ENCODE measurements at regions not wholly inside any gene's neighbourhood (a gene's known extent, or its start where the extent isn't known, plus 50 kb on each side); places are given as distances from the start of the nearest gene placed in this dataset.
"Not testable (repeated sequence)": the region's sequence is repeated elsewhere in the genome, so short reads cannot be mapped to it uniquely, and the experiment has no call there.

DNA sequence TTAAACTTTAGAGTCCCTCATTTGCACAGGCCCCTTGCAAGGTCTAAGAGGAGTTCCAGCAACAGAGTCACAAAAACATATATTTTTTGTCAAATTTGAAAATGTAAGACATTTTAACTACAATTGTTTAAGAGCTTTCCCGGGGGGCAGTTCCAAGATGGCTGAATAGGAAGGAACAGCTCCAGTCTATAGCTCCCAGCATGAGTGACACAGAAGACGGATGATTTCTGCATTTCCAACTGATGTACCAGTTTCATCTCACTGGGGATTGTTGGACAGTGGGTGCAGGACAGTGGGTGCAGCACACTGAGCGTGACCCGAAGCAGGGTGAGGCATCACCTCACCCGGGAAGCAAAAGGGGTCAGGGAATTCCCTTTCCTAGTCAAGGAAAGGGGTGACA lies 71.4 kb upstream of the NMU start:
- Histone ChIP-seq H3K4me1 (ENCODE audit: control insufficient read depth in 1 of 2, insufficient read depth in 2 of 2, low read length in 2 of 2) (no peaks in the 10 kb centered on the region), H3K4me2 (replicated peaks; ENCODE audit: extremely low read depth, low read length, poor library complexity, severe bottlenecking) (no peak overlapping the region), H2AFZ (ENCODE audit: insufficient read depth, low read depth, low read length, poor library complexity, severe bottlenecking) (no peak overlapping the region), H3K36me3 (replicated peaks in 1 of 2; ENCODE audit: control insufficient read depth in 1 of 2, insufficient read depth in 2 of 2, low read length in 2 of 2) (no peaks in the 10 kb centered on the region), H3K79me2 (ENCODE audit: insufficient read depth, low read length) (no peaks in the 10 kb centered on the region), H3K27ac (ENCODE audit: low read depth in 1 of 2, low read length in 2 of 2) (no peak overlapping the region), H4K20me1 (ENCODE audit: insufficient read depth, low read length) (no peaks in the 10 kb centered on the region), H3K9ac (ENCODE audit: insufficient read depth, low read length, poor library complexity, severe bottlenecking) (no peak overlapping the region), H3K9me3 (replicated peaks in 1 of 2; ENCODE audit: control insufficient read depth in 1 of 2, insufficient read depth in 1 of 2, low read length in 2 of 2) (no peaks in the 10 kb centered on the region), H3K27me3 (ENCODE audit: control insufficient read depth in 2 of 2, insufficient read depth in 2 of 2, low read length in 2 of 2) (no peaks in the 10 kb centered on the region), H3K4me3 (replicated peaks in 1 of 3; ENCODE audit: low read depth in 2 of 3, low read length in 3 of 3) (no peak overlapping the region)
- Mint-ChIP-seq H3K27ac (no peak overlapping the region), H3K4me1 (no peaks in the 10 kb centered on the region), H3K27me3 (ENCODE audit: low read depth in 3 of 3) (peaks cover 2 to 9% (median 6%) of the 10 kb centered on the region in 3 donors), H3K9me3 (peaks cover 0 to 6% (median 3%) of the 10 kb centered on the region in 7 donors), H3K36me3 (no peaks in the 10 kb centered on the region), H3K4me3 (no peak overlapping the region)
- no peak for DNase-seq
- no peak for TF ChIP-seq CTCF (IDR thresholded peaks at IDR 0.05)
- WGBS (ENCODE audit: insufficient coverage), result 90% methylated on average over 5 of the region's 5 CpGs
- intact Hi-C loops (cut with micrococcal nuclease), result no loop called here

DNA sequence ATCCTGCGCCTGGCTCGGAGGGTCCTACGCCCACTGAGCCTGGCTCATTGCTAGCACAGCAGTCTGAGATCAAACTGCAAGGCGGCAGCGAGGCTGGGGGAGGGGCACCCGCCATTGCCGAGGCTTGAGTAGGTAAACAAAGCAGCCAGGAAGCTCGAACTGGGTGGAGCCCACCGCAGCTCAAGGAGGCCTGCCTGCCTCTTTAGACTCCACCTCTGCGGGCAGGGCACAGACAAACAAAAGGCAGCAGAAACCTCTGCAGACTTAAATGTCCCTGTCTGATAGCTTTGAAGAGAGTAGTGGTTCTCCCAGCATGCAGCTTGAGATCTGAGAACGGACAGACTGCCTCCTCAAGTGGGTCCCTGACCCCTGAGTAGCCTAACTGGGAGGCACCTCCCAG lies 71.9 kb upstream of the NMU start:
- H3K36me3 ChIP-seq (replicated peaks in 1 of 2; ENCODE audit: control insufficient read depth in 1 of 2, insufficient read depth in 2 of 2, low read length in 2 of 2); H3K27me3 ChIP-seq (ENCODE audit: control insufficient read depth in 2 of 2, insufficient read depth in 2 of 2, low read length in 2 of 2); H4K20me1 ChIP-seq (ENCODE audit: insufficient read depth, low read length); H3K36me3 Mint-ChIP-seq; DNase-seq; H3K4me1 ChIP-seq (ENCODE audit: control insufficient read depth in 1 of 2, insufficient read depth in 2 of 2, low read length in 2 of 2); H3K4me1 Mint-ChIP-seq; H2AFZ ChIP-seq (ENCODE audit: insufficient read depth, low read depth, low read length, poor library complexity, severe bottlenecking); H3K27me3 Mint-ChIP-seq (ENCODE audit: low read depth in 3 of 3); H3K79me2 ChIP-seq (ENCODE audit: insufficient read depth, low read length); intact Hi-C loops (cut with micrococcal nuclease); H3K9me3 Mint-ChIP-seq; H3K4me2 ChIP-seq (replicated peaks; ENCODE audit: extremely low read depth, low read length, poor library complexity, severe bottlenecking); H3K9ac ChIP-seq (ENCODE audit: insufficient read depth, low read length, poor library complexity, severe bottlenecking); H3K27ac ChIP-seq (ENCODE audit: low read depth in 1 of 2, low read length in 2 of 2); H3K4me3 Mint-ChIP-seq; H3K4me3 ChIP-seq (replicated peaks in 1 of 3; ENCODE audit: low read depth in 2 of 3, low read length in 3 of 3); H3K27ac Mint-ChIP-seq; H3K9me3 ChIP-seq (replicated peaks in 1 of 2; ENCODE audit: control insufficient read depth in 1 of 2, insufficient read depth in 1 of 2, low read length in 2 of 2): not testable (repeated sequence)
- 96% methylated on average over 4 of the region's 11 CpGs for WGBS (ENCODE audit: insufficient coverage)

- H3K27me3 Mint-ChIP-seq (ENCODE audit: low read depth in 3 of 3); DNase-seq; H3K27ac Mint-ChIP-seq; H3K79me2 ChIP-seq (ENCODE audit: insufficient read depth, low read length); H3K9me3 ChIP-seq (replicated peaks in 1 of 2; ENCODE audit: control insufficient read depth in 1 of 2, insufficient read depth in 1 of 2, low read length in 2 of 2); H3K27me3 ChIP-seq (ENCODE audit: control insufficient read depth in 2 of 2, insufficient read depth in 2 of 2, low read length in 2 of 2); H3K36me3 Mint-ChIP-seq; H3K4me3 ChIP-seq (replicated peaks in 1 of 3; ENCODE audit: low read depth in 2 of 3, low read length in 3 of 3); H3K4me1 Mint-ChIP-seq; H3K36me3 ChIP-seq (replicated peaks in 1 of 2; ENCODE audit: control insufficient read depth in 1 of 2, insufficient read depth in 2 of 2, low read length in 2 of 2); H3K4me2 ChIP-seq (replicated peaks; ENCODE audit: extremely low read depth, low read length, poor library complexity, severe bottlenecking); H3K9ac ChIP-seq (ENCODE audit: insufficient read depth, low read length, poor library complexity, severe bottlenecking); H3K9me3 Mint-ChIP-seq; H3K4me1 ChIP-seq (ENCODE audit: control insufficient read depth in 1 of 2, insufficient read depth in 2 of 2, low read length in 2 of 2); intact Hi-C loops (cut with micrococcal nuclease); H2AFZ ChIP-seq (ENCODE audit: insufficient read depth, low read depth, low read length, poor library complexity, severe bottlenecking); H3K27ac ChIP-seq (ENCODE audit: low read depth in 1 of 2, low read length in 2 of 2); H4K20me1 ChIP-seq (ENCODE audit: insufficient read depth, low read length); H3K4me3 Mint-ChIP-seq: not testable (repeated sequence)
- WGBS (ENCODE audit: insufficient coverage), result no CpG with 5 or more reads among the region's 2 CpGs
Observed at GRCh38 chr4:55712835-55713234, 76.7 kb upstream of the NMU start.

Data from CD14-positive monocyte (primary cell).